Mucosa of descending colon (tissue), 3 donors: ENCODE measurements at regions not wholly inside any gene's neighbourhood (a gene's known extent, or its start where the extent isn't known, plus 50 kb on each side); places are given as distances from the start of the nearest gene placed in this dataset.

Experiments used
- ATAC-seq: fragments of 200-7000 bp; cut with Tn5 transposase; one replicate; pipeline ENCODE4 v1.9.1; 2020; ENCODE audit warnings: mild to moderate bottlenecking, moderate library complexity
- DNase-seq, 3 donors: peaks; one replicate each; pipeline ENCODE4 v3.0.0-alpha.2; 2020
- H3K36me3 ChIP-seq: fragments of 200-600 bp; one replicate; pipeline ENCODE4 v1.8.0; 2021; ENCODE audit warnings: low read depth, mild to moderate bottlenecking
- H3K4me1 ChIP-seq: fragments of 200-600 bp; one replicate; pipeline ENCODE4 v1.8.0; 2021; ENCODE audit warnings: low read depth, mild to moderate bottlenecking
- H3K4me3 ChIP-seq: fragments of 200-600 bp; one replicate; pipeline ENCODE4 v1.8.0; 2021; ENCODE audit warnings: mild to moderate bottlenecking
- H3K9me3 ChIP-seq: fragments of 200-600 bp; one replicate; pipeline ENCODE4 v1.8.0; 2021; ENCODE audit warnings: mild to moderate bottlenecking
- intact Hi-C, 2 donors: fragments of 100-400 bp; cut with DNase I in 1 of 2; cut with micrococcal nuclease in 1 of 2; formaldehyde crosslinking; loops; one replicate each; pipeline versions ENCODE4 v1.11.0 to v1.11.1; 2022; cut with DNase I, micrococcal nuclease
- TF ChIP-seq, protein P1 (sequence below): fragments of 200-600 bp; IDR thresholded peaks from one replicate; pipeline ENCODE4 v1.8.0; 2022; ENCODE audit warnings: antibody characterized with exemption, mild to moderate bottlenecking
- donor health status: DM: no; HTN: no; CAD: no; lungs with moderate emphysema.
- donor health status: DM: no; HTN: no; CAD: no.
- donor health status: DM: no; HTN: yes; CAD: no.

DNA sequence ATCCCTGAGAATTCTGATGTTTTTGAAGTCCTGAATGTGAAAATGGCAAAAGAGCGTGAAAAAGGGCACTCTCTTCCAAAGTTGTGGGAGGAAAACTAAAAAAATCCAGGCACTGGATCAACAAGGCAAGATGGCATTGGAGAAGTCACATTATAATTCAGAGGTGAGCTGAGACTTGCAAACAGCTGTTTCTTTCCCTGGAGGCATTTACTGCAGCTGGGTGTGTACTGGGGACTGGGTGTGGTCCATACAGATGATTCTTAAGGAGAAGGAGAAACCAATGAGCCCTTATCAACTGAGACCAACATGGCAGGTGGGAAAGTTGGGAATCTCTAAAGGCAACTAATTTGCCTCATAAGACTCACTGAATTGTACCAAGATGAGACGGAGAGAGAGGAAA, 313.9 kb downstream of the TRIB2 start:
- ATAC-seq (no peak), DNase-seq (no peak)
- H3K36me3 ChIP-seq, result no peaks in the 10 kb centered on the region
- no peaks in the 10 kb centered on the region for H3K4me1 ChIP-seq
- H3K9me3 ChIP-seq, result no peaks in the 10 kb centered on the region
- intact Hi-C loops, result no loop called here
- TF ChIP-seq, protein P1, sequence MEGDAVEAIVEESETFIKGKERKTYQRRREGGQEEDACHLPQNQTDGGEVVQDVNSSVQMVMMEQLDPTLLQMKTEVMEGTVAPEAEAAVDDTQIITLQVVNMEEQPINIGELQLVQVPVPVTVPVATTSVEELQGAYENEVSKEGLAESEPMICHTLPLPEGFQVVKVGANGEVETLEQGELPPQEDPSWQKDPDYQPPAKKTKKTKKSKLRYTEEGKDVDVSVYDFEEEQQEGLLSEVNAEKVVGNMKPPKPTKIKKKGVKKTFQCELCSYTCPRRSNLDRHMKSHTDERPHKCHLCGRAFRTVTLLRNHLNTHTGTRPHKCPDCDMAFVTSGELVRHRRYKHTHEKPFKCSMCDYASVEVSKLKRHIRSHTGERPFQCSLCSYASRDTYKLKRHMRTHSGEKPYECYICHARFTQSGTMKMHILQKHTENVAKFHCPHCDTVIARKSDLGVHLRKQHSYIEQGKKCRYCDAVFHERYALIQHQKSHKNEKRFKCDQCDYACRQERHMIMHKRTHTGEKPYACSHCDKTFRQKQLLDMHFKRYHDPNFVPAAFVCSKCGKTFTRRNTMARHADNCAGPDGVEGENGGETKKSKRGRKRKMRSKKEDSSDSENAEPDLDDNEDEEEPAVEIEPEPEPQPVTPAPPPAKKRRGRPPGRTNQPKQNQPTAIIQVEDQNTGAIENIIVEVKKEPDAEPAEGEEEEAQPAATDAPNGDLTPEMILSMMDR, result no peak
- H3K4me3 ChIP-seq, result no peak overlapping the region

DNA sequence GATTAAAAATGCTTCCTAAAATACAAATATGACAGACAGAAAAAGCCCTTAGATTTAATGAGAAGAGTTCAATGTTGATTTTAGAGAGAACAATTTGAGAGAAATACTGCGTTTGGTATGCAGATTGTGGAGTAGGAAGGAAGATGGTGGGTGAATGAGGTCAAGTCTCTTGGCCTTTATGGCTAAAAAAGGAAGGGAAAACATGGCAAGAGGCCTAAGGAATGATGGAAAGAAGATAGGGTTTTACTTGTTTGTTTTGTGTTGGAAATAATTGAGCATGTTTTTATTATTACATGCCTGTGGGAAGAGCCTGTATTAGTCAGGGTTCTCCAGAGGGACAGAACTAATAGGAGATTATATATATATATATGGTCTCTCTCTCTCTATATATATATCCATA, 318.1 kb downstream of the TRIB2 start:
- Histone ChIP-seq H3K4me1 (no peaks in the 10 kb centered on the region), H3K4me3 (no peak overlapping the region), H3K9me3 (no peaks in the 10 kb centered on the region), H3K36me3 (no peaks in the 10 kb centered on the region)
- DNase-seq (no peak), ATAC-seq (no peak)
- TF ChIP-seq, protein P1, result no peak
- intact Hi-C loops, result no loop called here

DNA sequence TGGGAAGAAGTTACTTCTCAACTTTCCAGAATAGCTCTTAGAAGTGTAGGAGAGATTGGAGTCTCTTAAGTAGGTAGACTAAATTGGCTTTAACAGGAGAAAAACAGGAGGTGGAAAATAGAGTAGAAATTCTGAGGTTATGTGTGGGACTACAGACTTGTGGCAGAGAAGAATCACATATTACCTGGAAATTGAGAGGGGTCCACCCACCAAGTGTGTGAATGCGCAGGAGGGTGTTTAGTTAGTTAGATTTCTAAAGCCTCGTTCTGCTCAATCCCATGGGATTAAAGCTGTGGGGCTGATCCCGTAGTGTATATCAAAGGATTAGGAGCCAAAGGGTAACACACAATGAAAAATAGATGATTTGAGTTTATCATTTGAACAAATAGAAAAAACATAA, 319.1 kb downstream of the TRIB2 start:
- TF ChIP-seq, protein P1, result no peak
- DNase-seq (no peak), ATAC-seq (no peak)
- Histone ChIP-seq H3K4me1 (no peaks in the 10 kb centered on the region), H3K36me3 (no peaks in the 10 kb centered on the region), H3K4me3 (no peak overlapping the region), H3K9me3 (no peaks in the 10 kb centered on the region)
- intact Hi-C loops, result no loop called here

DNA sequence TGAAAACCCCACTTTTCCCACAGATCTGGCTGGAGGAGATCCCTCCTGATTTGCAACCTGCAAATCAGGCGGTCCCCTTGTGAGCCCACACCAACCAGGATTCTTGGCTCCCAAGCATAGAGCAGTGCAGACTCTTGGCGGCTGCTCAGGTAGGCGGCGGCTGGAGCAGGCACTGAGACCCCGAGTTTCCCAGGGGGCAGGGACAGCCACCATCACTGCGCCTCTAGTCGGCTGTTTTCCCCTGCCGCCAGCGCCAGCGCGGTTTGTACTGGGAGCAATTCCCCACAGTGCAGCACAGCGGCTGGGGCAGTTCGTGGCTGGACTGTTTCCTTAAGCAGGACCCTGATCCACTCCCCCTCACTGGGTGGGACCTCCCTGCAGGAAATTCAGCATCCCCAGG, 323.3 kb downstream of the TRIB2 start:
- Histone ChIP-seq H3K4me3 (no peak overlapping the region), H3K4me1 (no peaks in the 10 kb centered on the region), H3K36me3 (no peaks in the 10 kb centered on the region), H3K9me3 (peaks cover 2% of the 10 kb centered on the region)
- TF ChIP-seq, protein P1, result no peak
- intact Hi-C loops, result no loop called here
- DNase-seq (peak in 1 of 3 donors; percentile 43), ATAC-seq (no peak)

DNA sequence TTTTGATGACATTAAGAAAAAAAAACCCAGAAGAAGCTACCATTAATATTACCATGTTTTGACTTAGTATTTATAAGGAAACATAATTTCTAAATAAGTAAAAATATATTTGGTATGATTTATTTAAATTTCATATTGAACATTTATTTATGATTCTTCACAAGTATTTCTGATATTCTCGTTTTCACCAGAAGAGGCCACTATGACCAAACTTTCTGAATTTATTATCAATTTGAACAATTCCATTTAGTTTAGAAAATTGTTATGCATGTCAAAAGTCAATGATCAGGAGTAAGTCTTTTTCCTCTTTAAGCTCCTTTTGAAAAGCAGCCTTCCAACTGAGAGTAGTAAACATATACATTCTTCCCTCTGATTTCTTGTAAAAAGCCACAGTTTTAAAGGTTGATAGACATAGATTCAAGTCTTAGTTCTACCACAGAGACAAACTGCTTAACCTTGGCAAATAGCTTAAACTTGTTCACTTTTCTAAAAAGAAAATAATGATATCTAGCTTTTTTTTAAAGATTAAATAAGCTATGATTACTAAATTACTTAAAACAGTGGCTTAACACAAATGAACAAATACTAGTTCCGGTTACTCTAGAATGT, 329.9 kb downstream of the TRIB2 start:
- intact Hi-C loops, result no loop called here
- no peaks in the 10 kb centered on the region for H3K36me3 ChIP-seq
- H3K4me3 ChIP-seq, result no peak overlapping the region
- no peaks in the 10 kb centered on the region for H3K9me3 ChIP-seq
- H3K4me1 ChIP-seq, result no peaks in the 10 kb centered on the region
- TF ChIP-seq, protein P1, result no peak
- no peak for DNase-seq
- no peak for ATAC-seq

DNA sequence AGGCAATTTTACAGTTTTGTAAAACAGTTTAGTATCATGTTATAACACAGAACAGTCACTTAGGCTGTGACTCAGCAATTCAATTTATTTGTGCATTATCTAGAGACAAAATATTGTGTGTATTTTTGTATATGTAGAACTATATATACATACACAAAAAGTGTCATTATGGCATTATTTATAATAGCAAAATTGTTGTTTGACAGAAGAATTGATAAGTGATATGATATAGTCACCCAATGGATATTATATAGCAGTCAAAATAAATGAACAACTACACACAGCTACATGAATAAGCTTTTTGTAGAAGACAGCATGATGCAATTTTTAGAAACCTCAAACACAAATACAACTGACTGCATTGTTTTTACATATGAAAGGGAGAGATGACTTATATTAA, 334.0 kb downstream of the TRIB2 start:
- no peaks in the 10 kb centered on the region for H3K9me3 ChIP-seq
- TF ChIP-seq, protein P1, result no peak
- intact Hi-C loops, result no loop called here
- H3K4me3 ChIP-seq, result no peak overlapping the region
- no peaks in the 10 kb centered on the region for H3K36me3 ChIP-seq
- no peaks in the 10 kb centered on the region for H3K4me1 ChIP-seq
- DNase-seq (no peak), ATAC-seq (no peak)
